Ishikawa (cell line): ENCODE measurements at regions not wholly inside any gene's neighbourhood (a gene's known extent, or its start where the extent isn't known, plus 50 kb on each side); places are given as distances from the start of the nearest gene placed in this dataset.

Experiments used
- CEBPB ChIP-seq: IDR thresholded peaks from 2 replicates; pipeline ENCODE4 v1.6.1; 2012
- CREB1 ChIP-seq: IDR thresholded peaks from 2 replicates; pipeline ENCODE4 v1.6.1; 2012; ENCODE audit warnings: low read depth
- EGR1 ChIP-seq: IDR thresholded peaks from 2 replicates; pipeline ENCODE4 v1.6.1; 2012
- EP300 ChIP-seq: IDR thresholded peaks from 2 replicates; pipeline ENCODE4 v1.6.1; 2012; ENCODE audit warnings: borderline replicate concordance
- FOXM1 ChIP-seq: IDR thresholded peaks from 2 replicates; pipeline ENCODE4 v1.6.1; 2012; ENCODE audit warnings: low read depth, borderline replicate concordance
- MAX ChIP-seq: IDR thresholded peaks from 2 replicates; pipeline ENCODE4 v1.6.1; 2012
- NFIC ChIP-seq: IDR thresholded peaks from 2 replicates; pipeline ENCODE4 v1.6.1; 2012
- RAD21 ChIP-seq: IDR thresholded peaks from 2 replicates; pipeline ENCODE4 v1.6.1; 2012; ENCODE audit warnings: low read depth
- TAF1 ChIP-seq: IDR thresholded peaks from 2 replicates; pipeline ENCODE4 v1.6.1; 2012; ENCODE audit warnings: low read depth, mild to moderate bottlenecking
- TCF12 ChIP-seq: IDR thresholded peaks from 2 replicates; pipeline ENCODE4 v1.6.1; 2012; ENCODE audit warnings: low read depth
- TEAD4 ChIP-seq: IDR thresholded peaks from 2 replicates; pipeline ENCODE4 v1.6.1; 2012
- YY1 ChIP-seq: IDR thresholded peaks from 2 replicates; pipeline ENCODE4 v1.6.1; 2012; ENCODE audit warnings: low read depth
- ZBTB7A ChIP-seq: IDR thresholded peaks from 2 replicates; pipeline ENCODE4 v1.6.1; 2012; ENCODE audit warnings: low read depth
- TF ChIP-seq, protein P1 (sequence below): IDR thresholded peaks from 2 replicates; pipeline ENCODE4 v1.6.1; 2012
- TF ChIP-seq, protein P2 (sequence below): IDR thresholded peaks from 2 replicates; pipeline ENCODE4 v1.6.1; 2012; ENCODE audit warnings: low read depth, mild to moderate bottlenecking

DNA sequence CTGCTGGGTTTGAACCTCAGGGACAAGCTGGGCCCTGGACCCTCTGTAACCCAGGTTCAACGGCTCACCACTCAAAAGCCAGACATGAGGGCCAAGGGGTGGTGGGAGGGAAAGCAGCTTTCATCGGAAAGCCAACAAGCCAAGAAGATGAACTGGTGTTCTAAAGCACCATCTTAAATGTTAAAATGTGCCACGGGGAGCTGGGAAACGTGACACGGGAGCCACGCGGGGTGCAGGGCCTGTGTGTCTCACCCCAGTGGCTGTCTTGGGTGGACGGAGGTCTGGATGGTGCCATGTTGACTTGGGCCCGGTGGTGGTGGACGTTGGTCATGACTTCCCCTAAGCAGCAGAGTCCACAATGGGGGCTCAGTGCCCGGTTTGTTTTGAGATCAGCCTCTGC, 97.7 kb upstream of the SFSWAP start:
- TF ChIP-seq, protein P1, sequence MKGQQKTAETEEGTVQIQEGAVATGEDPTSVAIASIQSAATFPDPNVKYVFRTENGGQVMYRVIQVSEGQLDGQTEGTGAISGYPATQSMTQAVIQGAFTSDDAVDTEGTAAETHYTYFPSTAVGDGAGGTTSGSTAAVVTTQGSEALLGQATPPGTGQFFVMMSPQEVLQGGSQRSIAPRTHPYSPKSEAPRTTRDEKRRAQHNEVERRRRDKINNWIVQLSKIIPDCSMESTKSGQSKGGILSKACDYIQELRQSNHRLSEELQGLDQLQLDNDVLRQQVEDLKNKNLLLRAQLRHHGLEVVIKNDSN: no peak
- no peak for TF ChIP-seq NFIC
- no peak for TF ChIP-seq YY1
- TF ChIP-seq CREB1: no peak
- no peak for TF ChIP-seq RAD21
- no peak for TF ChIP-seq ZBTB7A
- TF ChIP-seq EGR1: no peak
- no peak for TF ChIP-seq FOXM1
- no peak for TF ChIP-seq MAX
- no peak for TF ChIP-seq CEBPB
- TF ChIP-seq TEAD4: no peak
- TF ChIP-seq EP300: no peak
- TF ChIP-seq, protein P2, sequence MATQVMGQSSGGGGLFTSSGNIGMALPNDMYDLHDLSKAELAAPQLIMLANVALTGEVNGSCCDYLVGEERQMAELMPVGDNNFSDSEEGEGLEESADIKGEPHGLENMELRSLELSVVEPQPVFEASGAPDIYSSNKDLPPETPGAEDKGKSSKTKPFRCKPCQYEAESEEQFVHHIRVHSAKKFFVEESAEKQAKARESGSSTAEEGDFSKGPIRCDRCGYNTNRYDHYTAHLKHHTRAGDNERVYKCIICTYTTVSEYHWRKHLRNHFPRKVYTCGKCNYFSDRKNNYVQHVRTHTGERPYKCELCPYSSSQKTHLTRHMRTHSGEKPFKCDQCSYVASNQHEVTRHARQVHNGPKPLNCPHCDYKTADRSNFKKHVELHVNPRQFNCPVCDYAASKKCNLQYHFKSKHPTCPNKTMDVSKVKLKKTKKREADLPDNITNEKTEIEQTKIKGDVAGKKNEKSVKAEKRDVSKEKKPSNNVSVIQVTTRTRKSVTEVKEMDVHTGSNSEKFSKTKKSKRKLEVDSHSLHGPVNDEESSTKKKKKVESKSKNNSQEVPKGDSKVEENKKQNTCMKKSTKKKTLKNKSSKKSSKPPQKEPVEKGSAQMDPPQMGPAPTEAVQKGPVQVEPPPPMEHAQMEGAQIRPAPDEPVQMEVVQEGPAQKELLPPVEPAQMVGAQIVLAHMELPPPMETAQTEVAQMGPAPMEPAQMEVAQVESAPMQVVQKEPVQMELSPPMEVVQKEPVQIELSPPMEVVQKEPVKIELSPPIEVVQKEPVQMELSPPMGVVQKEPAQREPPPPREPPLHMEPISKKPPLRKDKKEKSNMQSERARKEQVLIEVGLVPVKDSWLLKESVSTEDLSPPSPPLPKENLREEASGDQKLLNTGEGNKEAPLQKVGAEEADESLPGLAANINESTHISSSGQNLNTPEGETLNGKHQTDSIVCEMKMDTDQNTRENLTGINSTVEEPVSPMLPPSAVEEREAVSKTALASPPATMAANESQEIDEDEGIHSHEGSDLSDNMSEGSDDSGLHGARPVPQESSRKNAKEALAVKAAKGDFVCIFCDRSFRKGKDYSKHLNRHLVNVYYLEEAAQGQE: no peak
- TF ChIP-seq TCF12: no peak
- no peak for TF ChIP-seq TAF1

- TF ChIP-seq EGR1: no peak
- no peak for TF ChIP-seq CREB1
- no peak for TF ChIP-seq MAX
- no peak for TF ChIP-seq RAD21
- TF ChIP-seq, protein P2: no peak
- TF ChIP-seq FOXM1: no peak
- no peak for TF ChIP-seq EP300
- no peak for TF ChIP-seq TEAD4
- TF ChIP-seq, protein P1: no peak
- no peak for TF ChIP-seq YY1
These were observed 97.2 kb upstream of the SFSWAP start for GRCh38 chr12:131613678-131614077.

- TF ChIP-seq RAD21 (no peak), FOXM1 (no peak), TCF12 (no peak), MAX (no peak), NFIC (no peak), CREB1 (no peak), ZBTB7A (no peak), YY1 (no peak), EP300 (no peak), TAF1 (no peak), TEAD4 (no peak), CEBPB (no peak), EGR1 (no peak)
- TF ChIP-seq, protein P2: no peak
- TF ChIP-seq, protein P1: no peak
These were observed 95.4 kb upstream of the SFSWAP start for GRCh38 chr12:131615326-131616042.
